NT2/D1 (cell line): ENCODE measurements at regions not wholly inside any gene's neighbourhood (a gene's known extent, or its start where the extent isn't known, plus 50 kb on each side); places are given as distances from the start of the nearest gene placed in this dataset.

Experiments used
- DNase-seq: peaks from one replicate; pipeline ENCODE4 v3.0.0-alpha.2; 2011; ENCODE audit warnings: low read depth, low spot score
- H3K27me3 ChIP-seq: 2 replicates; pipeline ENCODE4 v1.6.0; 2011; ENCODE audit warnings: mild to moderate bottlenecking; ENCODE audit not compliant: insufficient read length, insufficient read depth
- H3K36me3 ChIP-seq: 2 replicates; pipeline ENCODE4 v1.6.1; 2011; ENCODE audit warnings: mild to moderate bottlenecking, low read length, mixed read lengths; ENCODE audit not compliant: insufficient read depth, insufficient read length
- H3K4me1 ChIP-seq: 2 replicates; pipeline ENCODE4 v1.5.1; 2011; ENCODE audit not compliant: insufficient read depth, insufficient read length
- H3K4me3 ChIP-seq: 2 replicates; pipeline ENCODE4 v1.5.1; 2011; ENCODE audit warnings: low read depth; ENCODE audit not compliant: insufficient read length
- H3K9ac ChIP-seq: 2 replicates; pipeline ENCODE4 v1.6.0; 2011; ENCODE audit warnings: low read depth; ENCODE audit not compliant: insufficient read length
- H3K9me3 ChIP-seq: 2 replicates; pipeline ENCODE4 v1.5.1; 2011; ENCODE audit warnings: mild to moderate bottlenecking, low read length; ENCODE audit not compliant: insufficient read depth
- SUZ12 ChIP-seq: IDR thresholded peaks from 2 replicates; pipeline ENCODE4 v1.6.1; 2011; ENCODE audit not compliant: insufficient read length, insufficient read depth; ENCODE audit errors: extremely low read depth
- YY1 ChIP-seq: IDR thresholded peaks from 2 replicates; pipeline ENCODE4 v1.6.1; 2011; ENCODE audit not compliant: insufficient read length, insufficient read depth
- ZNF274 ChIP-seq: IDR thresholded peaks from 2 replicates; pipeline ENCODE4 v1.6.1; 2011; ENCODE audit warnings: mild to moderate bottlenecking, low read depth, low read length

DNA sequence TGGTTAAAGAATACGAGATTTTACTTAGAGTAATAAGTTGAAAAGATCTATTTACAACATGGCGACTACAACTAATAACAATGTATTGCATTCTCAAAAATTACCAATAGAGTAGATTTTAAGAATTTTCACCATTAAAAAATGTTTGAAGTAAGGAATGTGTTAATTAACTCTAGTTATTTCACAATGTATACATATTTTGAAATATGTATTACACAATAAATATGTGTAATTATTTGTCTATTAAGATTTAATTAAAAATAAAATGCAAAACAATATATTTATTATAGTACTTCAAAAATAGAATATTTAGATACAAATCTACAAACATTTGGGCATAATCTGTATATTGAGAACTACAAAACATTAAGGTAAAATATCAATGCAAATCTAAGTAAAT, 1326.3 kb upstream of the CDH6 start:
- no peak for DNase-seq
- H3K4me3 ChIP-seq, result no peak overlapping the region
- no peak overlapping the region for H3K9ac ChIP-seq
- no peaks in the 10 kb centered on the region for H3K9me3 ChIP-seq
- H3K36me3 ChIP-seq, result no peaks in the 10 kb centered on the region
- no peaks in the 10 kb centered on the region for H3K27me3 ChIP-seq
- H3K4me1 ChIP-seq, result no peaks in the 10 kb centered on the region
- no peak for TF ChIP-seq ZNF274
- TF ChIP-seq YY1, result no peak
- TF ChIP-seq SUZ12, result no peak

DNA sequence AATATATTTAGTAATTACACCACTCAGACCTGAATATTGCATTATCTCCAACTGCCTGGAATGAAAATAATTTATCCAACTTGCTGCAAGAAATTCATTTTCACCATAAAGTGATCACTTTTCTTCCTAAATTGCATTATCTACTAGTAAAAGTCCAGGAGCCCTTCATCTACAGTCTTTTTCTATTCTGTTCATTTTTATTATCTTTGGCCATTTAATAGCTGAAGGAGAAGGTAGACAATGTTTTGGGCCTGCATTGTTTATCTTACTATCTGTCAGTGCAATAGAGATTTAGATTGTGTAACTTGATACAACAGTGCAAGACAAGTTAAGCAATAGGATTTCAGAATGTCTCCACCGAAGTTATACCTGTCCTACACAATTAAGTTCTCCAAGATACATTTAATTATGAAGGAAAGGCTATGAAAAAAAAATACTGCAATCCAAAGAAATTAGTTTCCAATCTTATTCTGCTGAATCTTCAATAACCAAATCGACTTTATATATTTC, 1339.7 kb upstream of the CDH6 start:
- Histone ChIP-seq H3K9me3 (no peaks in the 10 kb centered on the region), H3K4me3 (no peak overlapping the region), H3K27me3 (no peaks in the 10 kb centered on the region), H3K9ac (no peak overlapping the region), H3K36me3 (no peaks in the 10 kb centered on the region), H3K4me1 (no peaks in the 10 kb centered on the region)
- TF ChIP-seq YY1 (no peak), SUZ12 (no peak), ZNF274 (no peak)
- no peak for DNase-seq

DNA sequence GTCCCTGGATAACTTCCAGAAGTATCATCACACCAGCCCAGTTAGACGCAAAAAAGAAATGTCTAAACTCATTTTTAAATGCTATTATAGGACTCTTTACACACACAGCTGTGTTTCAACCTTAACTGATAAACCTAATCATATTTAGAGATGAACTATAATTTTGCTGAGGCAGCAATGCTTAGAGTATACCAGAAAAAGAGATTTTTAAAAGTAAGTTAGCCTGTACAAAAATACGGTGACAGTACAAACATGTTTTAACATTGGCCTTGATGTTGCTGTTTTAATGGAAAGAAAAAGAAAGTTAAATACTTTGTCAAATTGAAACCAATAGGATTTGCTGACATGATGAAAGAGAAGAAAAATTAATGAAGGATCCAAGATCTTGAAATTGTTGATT, 1341.2 kb upstream of the CDH6 start:
- H3K4me3 ChIP-seq, result no peak overlapping the region
- DNase-seq, result no peak
- no peak overlapping the region for H3K9ac ChIP-seq
- H3K36me3 ChIP-seq, result no peaks in the 10 kb centered on the region
- no peaks in the 10 kb centered on the region for H3K27me3 ChIP-seq
- no peaks in the 10 kb centered on the region for H3K9me3 ChIP-seq
- H3K4me1 ChIP-seq, result no peaks in the 10 kb centered on the region
- TF ChIP-seq ZNF274 (no peak), SUZ12 (no peak), YY1 (no peak)

DNA sequence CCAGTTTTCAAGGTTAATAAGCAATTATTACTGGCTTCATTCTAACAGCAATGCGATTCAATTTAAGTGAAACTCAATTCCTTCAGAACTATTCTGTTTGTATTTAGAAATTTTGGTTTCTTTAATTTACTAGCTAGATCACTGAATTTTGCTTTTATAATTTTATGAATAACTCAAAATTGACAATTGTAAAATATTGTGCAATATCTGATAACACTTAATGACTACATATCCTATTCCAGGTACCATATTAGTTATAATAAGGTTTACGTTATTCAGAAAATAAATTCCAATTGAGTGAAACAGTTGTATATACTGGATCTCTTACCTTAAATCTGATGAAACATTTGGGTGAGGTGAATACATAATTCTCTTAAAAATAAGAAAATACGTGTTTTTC, 1348.3 kb upstream of the CDH6 start:
- H3K4me1 ChIP-seq, result no peaks in the 10 kb centered on the region
- no peaks in the 10 kb centered on the region for H3K27me3 ChIP-seq
- TF ChIP-seq SUZ12 (no peak), ZNF274 (no peak), YY1 (no peak)
- no peak overlapping the region for H3K9ac ChIP-seq
- no peak overlapping the region for H3K4me3 ChIP-seq
- no peak for DNase-seq
- no peaks in the 10 kb centered on the region for H3K36me3 ChIP-seq
- H3K9me3 ChIP-seq, result no peaks in the 10 kb centered on the region

DNA sequence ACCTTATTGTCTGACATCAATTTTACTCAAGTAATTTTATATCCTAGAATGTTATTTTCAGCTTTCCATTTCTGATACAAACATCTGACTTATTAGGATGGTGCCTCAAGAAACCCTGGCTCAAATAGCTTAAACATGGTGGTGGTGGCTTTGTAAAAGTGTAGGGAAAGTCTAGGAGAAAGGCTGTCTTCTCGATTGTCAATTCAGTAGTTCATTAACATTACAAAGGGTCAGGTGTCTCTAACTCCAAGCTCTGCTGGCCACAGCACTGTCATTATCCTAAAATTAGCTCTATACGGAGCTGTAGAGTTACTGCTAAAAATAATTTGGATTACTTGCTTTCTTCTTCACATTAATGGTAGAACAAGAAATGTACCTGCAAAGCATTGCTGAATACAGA, 1360.1 kb upstream of the CDH6 start:
- H3K4me3 ChIP-seq, result no peak overlapping the region
- H3K36me3 ChIP-seq, result no peaks in the 10 kb centered on the region
- H3K9me3 ChIP-seq, result no peaks in the 10 kb centered on the region
- no peaks in the 10 kb centered on the region for H3K4me1 ChIP-seq
- TF ChIP-seq SUZ12 (no peak), ZNF274 (no peak)
- no peaks in the 10 kb centered on the region for H3K27me3 ChIP-seq
- no peak overlapping the region for H3K9ac ChIP-seq
- DNase-seq, result peak; percentile 8

DNA sequence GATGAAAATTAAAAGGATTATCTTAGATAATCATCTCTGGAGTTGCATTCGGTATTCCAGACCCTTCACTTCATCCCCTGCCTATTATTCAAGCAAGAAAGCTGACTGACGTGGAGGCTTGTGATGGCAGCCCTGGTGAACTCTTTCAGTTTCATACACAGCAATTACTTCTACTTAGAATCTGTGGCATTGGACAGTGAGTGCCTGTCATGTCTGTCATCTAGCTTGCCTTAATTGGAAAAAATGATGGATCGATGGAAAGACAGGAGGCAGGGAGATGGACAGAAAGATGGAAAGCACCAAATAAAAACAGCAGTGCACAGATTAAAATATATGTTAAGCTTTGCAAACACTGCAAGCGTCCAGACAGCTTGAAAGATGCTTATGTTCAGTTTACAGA, 1371.0 kb upstream of the CDH6 start:
- Histone ChIP-seq H3K4me3 (no peak overlapping the region), H3K9ac (no peak overlapping the region), H3K9me3 (no peaks in the 10 kb centered on the region), H3K4me1 (no peaks in the 10 kb centered on the region), H3K27me3 (no peaks in the 10 kb centered on the region), H3K36me3 (no peaks in the 10 kb centered on the region)
- DNase-seq, result no peak
- TF ChIP-seq YY1, result no peak
- no peak for TF ChIP-seq SUZ12
- no peak for TF ChIP-seq ZNF274

DNA sequence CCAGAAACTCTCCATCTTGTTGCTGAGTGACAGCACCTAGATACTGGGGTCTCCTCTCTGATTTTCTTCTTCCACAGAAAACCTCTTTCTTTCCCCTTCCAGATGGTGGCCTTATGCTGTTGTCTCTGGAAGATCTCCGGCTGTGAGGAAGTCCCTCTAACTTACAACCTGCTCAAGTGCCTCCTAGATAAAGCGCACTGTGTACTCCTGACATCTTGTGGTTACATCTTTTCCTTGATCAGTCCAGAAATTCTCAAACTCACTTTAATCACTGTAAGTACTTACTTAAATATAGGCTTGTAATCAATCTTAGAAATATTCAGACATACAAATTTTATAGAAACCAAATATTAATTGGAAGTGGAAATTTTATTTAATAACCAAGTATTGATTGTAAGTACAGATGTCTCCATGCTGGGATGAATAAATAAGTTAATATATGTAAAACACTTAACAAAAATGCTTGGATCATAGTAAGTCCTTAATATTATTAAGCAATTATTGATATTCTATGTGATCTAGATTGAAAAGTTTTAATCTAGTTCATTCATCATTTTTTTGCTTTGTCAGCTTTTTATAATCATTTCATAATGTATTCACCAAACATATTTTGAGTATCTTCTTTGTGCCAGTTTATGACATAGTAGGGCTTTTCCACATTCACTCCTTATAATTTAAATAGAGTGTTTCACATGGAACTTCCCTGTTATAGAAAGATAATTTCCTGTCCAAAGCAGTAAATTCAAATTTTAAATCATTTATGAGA, 1381.4 kb upstream of the CDH6 start:
- TF ChIP-seq ZNF274, result no peak
- TF ChIP-seq YY1, result no peak
- no peak for TF ChIP-seq SUZ12
- Histone ChIP-seq H3K4me1 (no peaks in the 10 kb centered on the region), H3K4me3 (no peak overlapping the region), H3K9ac (no peak overlapping the region), H3K9me3 (no peaks in the 10 kb centered on the region), H3K36me3 (no peaks in the 10 kb centered on the region), H3K27me3 (no peaks in the 10 kb centered on the region)
- peak; percentile 3 for DNase-seq
